Spinal cord (tissue), 9 donors: ENCODE measurements at regions not wholly inside any gene's neighbourhood (a gene's known extent, or its start where the extent isn't known, plus 50 kb on each side); places are given as distances from the start of the nearest gene placed in this dataset.

Source experiments
- DNase-seq, 6 donors: peaks; one replicate each; pipeline versions ENCODE4 v3.0.0 to v3.0.0-alpha.2; 2013 to 2015; ENCODE audit warnings: low spot score in 6 of 6, low read depth in 4 of 6
- H3K27ac ChIP-seq: one replicate; pipeline ENCODE4 v1.5.1; 2013; ENCODE audit warnings: low read depth, low read length, control low read depth
- H3K27me3 ChIP-seq: one replicate; pipeline ENCODE4 v1.6.1; 2013; ENCODE audit warnings: low read length; ENCODE audit not compliant: control insufficient read depth, insufficient read depth
- H3K36me3 ChIP-seq: one replicate; pipeline ENCODE4 v1.6.1; 2013; ENCODE audit warnings: low read length; ENCODE audit not compliant: control insufficient read depth, insufficient read depth
- H3K4me1 ChIP-seq: one replicate; pipeline ENCODE4 v1.6.1; 2013; ENCODE audit warnings: low read length; ENCODE audit not compliant: control insufficient read depth, insufficient read depth
- H3K4me3 ChIP-seq: one replicate; pipeline ENCODE4 v1.5.1; 2013; ENCODE audit warnings: low read depth, low read length, control low read depth
- H3K9me3 ChIP-seq: one replicate; pipeline ENCODE4 v1.6.1; 2013; ENCODE audit warnings: low read length; ENCODE audit not compliant: control insufficient read depth, insufficient read depth
- WGBS: methylation state at CpG from one replicate; pipeline ENCODE4 v1.1.5; 2013; ENCODE audit warnings: missing lambda C conversion rate; ENCODE audit not compliant: insufficient coverage; 5-methylcytosine and 5-hydroxymethylcytosine counted together
- donor health status: healthy.

GRCh38 chr10:22479419-22479818, 134.1 kb downstream of the SPAG6 start:
- 56% methylated on average over 2 of the region's 4 CpGs for WGBS
- Histone ChIP-seq H3K4me1 (peaks cover 26% of the 10 kb centered on the region), H3K36me3 (no peaks in the 10 kb centered on the region), H3K27me3 (peaks cover 36% of the 10 kb centered on the region), H3K9me3 (no peaks in the 10 kb centered on the region), H3K4me3 (no peak overlapping the region), H3K27ac (no peak overlapping the region)
- no peak for DNase-seq

- Histone ChIP-seq H3K27ac (no peak overlapping the region), H3K4me3 (no peak overlapping the region), H3K4me1 (peaks cover 19% of the 10 kb centered on the region), H3K27me3 (peaks cover 20% of the 10 kb centered on the region), H3K9me3 (no peaks in the 10 kb centered on the region), H3K36me3 (no peaks in the 10 kb centered on the region)
- DNase-seq = no peak
- no CpG with 5 or more reads among the region's 6 CpGs for WGBS
Observed at GRCh38 chr10:22481106-22481505, 135.8 kb downstream of the SPAG6 start.

DNA sequence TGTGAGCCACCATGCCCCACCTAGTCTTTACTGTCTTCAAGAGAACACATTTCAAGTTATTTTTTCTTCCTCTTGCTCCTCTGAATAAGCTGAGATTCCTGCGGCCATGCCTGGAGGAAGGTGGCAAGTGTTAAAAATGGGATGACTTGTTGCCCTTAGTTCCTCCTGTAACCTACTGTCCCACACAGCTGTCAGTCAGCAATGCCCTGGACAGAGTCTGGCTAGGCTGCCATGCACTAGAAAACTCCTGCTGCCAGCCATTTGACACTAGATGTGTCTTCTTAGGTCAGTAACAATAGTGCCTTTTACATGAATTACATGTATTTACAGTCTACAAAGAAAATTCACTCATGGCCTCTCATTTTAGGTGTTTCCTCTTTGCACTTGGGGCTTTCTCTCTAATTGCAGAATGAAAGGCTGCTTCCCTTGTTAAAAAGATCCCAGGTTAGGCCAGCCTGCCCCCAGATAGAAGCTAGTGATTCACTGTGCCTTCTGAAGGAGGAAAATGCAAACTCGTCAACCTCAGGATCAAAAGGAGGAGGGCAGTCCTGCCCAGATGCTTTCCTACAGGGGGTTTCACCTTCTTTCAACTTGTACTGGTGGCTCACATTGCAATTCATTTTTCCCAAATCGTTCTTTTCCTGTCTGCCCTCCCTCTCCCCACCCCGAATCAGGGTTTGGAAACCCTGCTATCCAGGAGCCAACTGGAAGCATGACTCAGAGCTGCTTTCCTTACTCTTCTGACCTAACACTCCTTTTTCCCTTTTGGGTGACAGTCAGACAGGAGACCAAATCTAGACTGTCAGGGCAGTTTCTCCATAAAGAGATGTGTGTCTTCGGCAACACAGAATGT, 136.6 kb downstream of the SPAG6 start:
- WGBS = 93% methylated on average over 2 of the region's 5 CpGs
- no peaks in the 10 kb centered on the region for H3K9me3 ChIP-seq
- DNase-seq = no peak
- no peaks in the 10 kb centered on the region for H3K36me3 ChIP-seq
- no peak overlapping the region for H3K4me3 ChIP-seq
- no peak overlapping the region for H3K27ac ChIP-seq
- H3K4me1 ChIP-seq = peaks cover 11% of the 10 kb centered on the region
- H3K27me3 ChIP-seq = peaks cover 12% of the 10 kb centered on the region

DNA sequence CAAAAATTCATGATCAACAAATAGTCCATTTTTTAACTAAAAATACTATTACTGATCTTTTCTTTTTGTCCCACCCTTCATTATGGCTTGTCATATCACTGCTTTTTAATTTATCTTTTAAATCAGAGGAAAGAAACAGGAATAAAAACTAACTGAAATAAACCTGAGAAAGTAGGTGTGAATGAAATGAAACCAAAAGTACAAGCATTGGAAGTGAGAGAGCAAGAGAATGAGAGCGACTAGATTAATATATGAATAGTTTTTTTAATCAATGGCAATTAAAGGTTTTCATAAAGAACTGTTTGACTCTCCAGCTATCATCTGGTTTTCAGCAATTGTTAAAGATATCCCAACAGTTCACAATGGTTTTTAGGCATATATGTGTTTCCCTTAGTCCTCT, 137.8 kb downstream of the SPAG6 start:
- no peak for DNase-seq
- no CpG with 5 or more reads among the region's 1 CpG for WGBS
- H3K4me3 ChIP-seq = no peak overlapping the region
- no peaks in the 10 kb centered on the region for H3K36me3 ChIP-seq
- no peaks in the 10 kb centered on the region for H3K27me3 ChIP-seq
- no peak overlapping the region for H3K27ac ChIP-seq
- H3K4me1 ChIP-seq = no peaks in the 10 kb centered on the region
- no peaks in the 10 kb centered on the region for H3K9me3 ChIP-seq
